NCI-H524 (cell line): ENCODE measurements at regions not wholly inside any gene's neighbourhood (a gene's known extent, or its start where the extent isn't known, plus 50 kb on each side); places are given as distances from the start of the nearest gene placed in this dataset.
"Not testable (repeated sequence)": the region's sequence is repeated elsewhere in the genome, so short reads cannot be mapped to it uniquely, and the experiment has no call there.

ENCODE experiments used
- DNase-seq, 2 experiments: peaks; one replicate each; lab custom pipeline; 2025; lab: John Stamatoyannopoulos, UW

- no peak for DNase-seq
Measured at GRCh38 chr13:26483546-26483945, 73.9 kb upstream of the WASF3 start.

GRCh38 chr13:26484196-26484595, 73.3 kb upstream of the WASF3 start:
- no peak for DNase-seq

GRCh38 chr13:26485288-26485687, 72.2 kb upstream of the WASF3 start:
- no peak for DNase-seq

- no peak for DNase-seq
Measured at GRCh38 chr13:26485786-26486185, 71.7 kb upstream of the WASF3 start.

- no peak for DNase-seq
Measured at GRCh38 chr13:26486550-26486949, 70.9 kb upstream of the WASF3 start.

- no peak for DNase-seq
Measured at GRCh38 chr13:26487781-26488180, 69.7 kb upstream of the WASF3 start.

GRCh38 chr13:26488236-26489003, 69.1 kb upstream of the WASF3 start:
- DNase-seq, result peak in 1 of 2 experiments; percentile 50

- not testable (repeated sequence) for DNase-seq
Measured at GRCh38 chr13:26492301-26492700, 65.2 kb upstream of the WASF3 start.

- peak in 1 of 2 experiments; percentile 75 for DNase-seq
Measured at GRCh38 chr13:26494571-26495195, 62.8 kb upstream of the WASF3 start.

- DNase-seq, result no peak
Measured at GRCh38 chr13:26495750-26496149, 61.7 kb upstream of the WASF3 start.

- DNase-seq, result no peak
Measured at GRCh38 chr13:26497968-26498511, 59.4 kb upstream of the WASF3 start.

GRCh38 chr13:26498656-26499601, 58.6 kb upstream of the WASF3 start:
- DNase-seq, result peak; percentile 44 to 75

GRCh38 chr13:26500618-26501320, 56.7 kb upstream of the WASF3 start:
- no peak for DNase-seq

- no peak for DNase-seq
Measured at GRCh38 chr13:26501641-26502040, 55.8 kb upstream of the WASF3 start.

GRCh38 chr13:26502826-26503225, 54.7 kb upstream of the WASF3 start:
- DNase-seq, result peak in 1 of 2 experiments; percentile 35

GRCh38 chr13:26503826-26504594, 53.5 kb upstream of the WASF3 start:
- DNase-seq, result peak in 1 of 2 experiments; percentile 72
